Calu3 (cell line): ENCODE measurements at regions not wholly inside any gene's neighbourhood (a gene's known extent, or its start where the extent isn't known, plus 50 kb on each side); places are given as distances from the start of the nearest gene placed in this dataset.

Experiments
- BruUV-seq: library from RNA; stranded (reverse); fragments of 400-500 nt; replicated peaks from 2 replicates; lab custom pipeline; 2021; lab: Mats Ljungman, UMichigan
- CTCF ChIA-PET: fragments of 300-600 bp; sonication (Branson Sonifier 250); formaldehyde crosslinking; loops from one replicate; lab custom pipeline; 2022; ENCODE audit warnings: antibody characterized with exemption; lab: Charles Lee
- DNase-seq: peaks from one replicate; pipeline ENCODE4 v3.0.0; 2022
- H3K27ac Mint-ChIP-seq: one replicate; pipeline ENCODE4 v1.8.0; 2022; ENCODE audit warnings: mixed read lengths; ENCODE audit not compliant: unreplicated experiment
- H3K27me3 Mint-ChIP-seq: one replicate; pipeline ENCODE4 v1.8.0; 2022; ENCODE audit warnings: mixed read lengths; ENCODE audit not compliant: unreplicated experiment
- H3K36me3 Mint-ChIP-seq: one replicate; pipeline ENCODE4 v1.8.0; 2022; ENCODE audit warnings: mild to moderate bottlenecking, moderate library complexity, mixed read lengths; ENCODE audit not compliant: insufficient read depth, unreplicated experiment
- H3K4me1 Mint-ChIP-seq: one replicate; pipeline ENCODE4 v1.8.0; 2022; ENCODE audit warnings: mild to moderate bottlenecking, low read depth, mixed read lengths; ENCODE audit not compliant: unreplicated experiment
- H3K4me3 Mint-ChIP-seq: one replicate; pipeline ENCODE4 v1.8.0; 2022; ENCODE audit warnings: mild to moderate bottlenecking, low read depth, moderate library complexity, mixed read lengths; ENCODE audit not compliant: unreplicated experiment
- H3K9me3 Mint-ChIP-seq: one replicate; pipeline ENCODE4 v1.8.0; 2022; ENCODE audit warnings: low read depth, mixed read lengths; ENCODE audit not compliant: unreplicated experiment
- intact Hi-C: fragments of 100-400 bp; cut with micrococcal nuclease; formaldehyde crosslinking; loops from one replicate; pipeline ENCODE4 v1.10.0; 2022; ENCODE audit not compliant: unreplicated experiment
- TF ChIP-seq, protein P1 (sequence below): fragments of 200-600 bp; IDR thresholded peaks from one replicate; pipeline ENCODE4 v1.8.0; 2022; ENCODE audit warnings: antibody characterized with exemption; ENCODE audit not compliant: unreplicated experiment

DNA sequence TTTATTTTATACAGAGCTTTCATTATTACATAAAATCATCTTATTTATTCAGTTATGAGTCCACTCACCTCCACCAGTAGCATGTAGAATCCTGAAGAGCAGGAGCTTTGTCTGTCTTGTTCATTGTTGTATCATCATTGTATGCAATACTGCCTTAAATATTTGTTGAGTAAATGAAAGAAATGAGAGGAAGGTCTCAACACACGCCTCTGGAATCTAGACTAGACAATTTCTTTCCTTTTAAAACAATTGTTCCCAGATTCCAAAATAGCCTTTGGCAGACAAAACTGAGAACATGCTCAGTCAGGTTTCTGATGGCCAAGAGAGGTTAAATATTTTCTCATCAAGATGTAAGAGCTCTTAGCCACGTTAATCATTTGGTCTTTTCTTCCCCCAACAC is 173.1 kb upstream of the AGR3 start:
- peaks cover 10% of the 10 kb centered on the region for H3K4me1 Mint-ChIP-seq
- TF ChIP-seq, protein P1, sequence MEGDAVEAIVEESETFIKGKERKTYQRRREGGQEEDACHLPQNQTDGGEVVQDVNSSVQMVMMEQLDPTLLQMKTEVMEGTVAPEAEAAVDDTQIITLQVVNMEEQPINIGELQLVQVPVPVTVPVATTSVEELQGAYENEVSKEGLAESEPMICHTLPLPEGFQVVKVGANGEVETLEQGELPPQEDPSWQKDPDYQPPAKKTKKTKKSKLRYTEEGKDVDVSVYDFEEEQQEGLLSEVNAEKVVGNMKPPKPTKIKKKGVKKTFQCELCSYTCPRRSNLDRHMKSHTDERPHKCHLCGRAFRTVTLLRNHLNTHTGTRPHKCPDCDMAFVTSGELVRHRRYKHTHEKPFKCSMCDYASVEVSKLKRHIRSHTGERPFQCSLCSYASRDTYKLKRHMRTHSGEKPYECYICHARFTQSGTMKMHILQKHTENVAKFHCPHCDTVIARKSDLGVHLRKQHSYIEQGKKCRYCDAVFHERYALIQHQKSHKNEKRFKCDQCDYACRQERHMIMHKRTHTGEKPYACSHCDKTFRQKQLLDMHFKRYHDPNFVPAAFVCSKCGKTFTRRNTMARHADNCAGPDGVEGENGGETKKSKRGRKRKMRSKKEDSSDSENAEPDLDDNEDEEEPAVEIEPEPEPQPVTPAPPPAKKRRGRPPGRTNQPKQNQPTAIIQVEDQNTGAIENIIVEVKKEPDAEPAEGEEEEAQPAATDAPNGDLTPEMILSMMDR, result no peak
- H3K4me3 Mint-ChIP-seq, result no peak overlapping the region
- no peak overlapping the region for H3K27ac Mint-ChIP-seq
- BruUV-seq, result no TSS peak
- DNase-seq, result no peak
- intact Hi-C loops, result no loop called here
- no peaks in the 10 kb centered on the region for H3K9me3 Mint-ChIP-seq
- H3K36me3 Mint-ChIP-seq, result no peaks in the 10 kb centered on the region
- H3K27me3 Mint-ChIP-seq, result no peaks in the 10 kb centered on the region
- CTCF ChIA-PET, result interaction anchor here (1.6 kb wide), 1 partner anchor 65 kb away, joined by 5 read pairs; no protein-coding TSS in a partner anchor

DNA sequence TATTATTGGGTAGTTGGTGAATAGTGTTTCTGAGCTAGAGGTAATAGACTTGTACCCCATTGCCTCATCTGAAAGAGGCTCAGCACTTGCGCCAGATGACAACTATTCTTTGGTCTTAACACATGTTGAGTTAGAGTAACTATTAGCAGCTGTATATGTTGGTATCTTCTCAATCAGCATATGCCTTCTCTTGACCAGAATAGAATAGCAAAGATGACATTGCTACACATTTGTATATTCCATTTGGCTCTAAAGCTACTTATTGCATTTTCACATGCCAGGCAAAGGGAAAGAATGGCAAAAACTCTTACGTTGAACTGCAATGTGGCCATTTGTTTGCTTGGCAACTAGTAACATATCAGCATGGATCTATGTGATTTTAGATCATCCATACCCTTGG is 173.8 kb upstream of the AGR3 start:
- Mint-ChIP-seq H3K27me3 (no peaks in the 10 kb centered on the region), H3K4me1 (peaks cover 10% of the 10 kb centered on the region), H3K36me3 (no peaks in the 10 kb centered on the region), H3K9me3 (no peaks in the 10 kb centered on the region), H3K4me3 (no peak overlapping the region), H3K27ac (no peak overlapping the region)
- no peak for DNase-seq
- intact Hi-C loops, result no loop called here
- no TSS peak for BruUV-seq
- CTCF ChIA-PET, result no interaction called here
- TF ChIP-seq, protein P1, result no peak

DNA sequence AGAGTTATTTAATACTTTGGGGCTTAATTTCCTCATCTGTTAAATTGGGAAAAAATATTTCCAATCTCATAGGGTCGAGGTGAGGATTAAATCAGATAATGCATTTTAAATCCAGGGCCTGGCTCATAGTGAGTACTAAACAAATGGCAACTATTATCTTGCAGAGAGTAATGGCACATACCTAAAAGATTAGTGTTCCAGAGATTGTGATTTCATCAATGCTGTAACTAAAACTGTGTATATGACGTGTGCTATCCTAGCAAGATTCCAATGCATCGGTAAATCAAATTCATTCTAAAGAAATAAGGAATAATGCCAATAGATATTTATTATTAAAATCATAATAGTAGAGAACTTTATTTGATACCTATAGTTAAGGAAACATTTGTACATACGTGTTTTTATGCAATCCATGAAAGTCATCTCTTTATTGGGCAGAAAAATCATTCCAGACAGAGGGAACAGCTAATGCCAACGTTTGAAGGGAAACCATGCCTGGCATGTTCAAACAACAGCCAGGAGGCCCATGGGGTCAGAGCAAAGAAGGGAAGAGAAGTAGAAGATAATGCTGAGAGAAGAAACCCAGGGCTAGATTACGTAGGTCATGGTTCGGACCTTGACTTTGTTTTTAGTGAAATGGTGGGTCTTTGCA is 174.8 kb upstream of the AGR3 start:
- no peaks in the 10 kb centered on the region for H3K27me3 Mint-ChIP-seq
- H3K27ac Mint-ChIP-seq, result no peak overlapping the region
- CTCF ChIA-PET, result no interaction called here
- H3K36me3 Mint-ChIP-seq, result no peaks in the 10 kb centered on the region
- peaks cover 14% of the 10 kb centered on the region for H3K4me1 Mint-ChIP-seq
- H3K9me3 Mint-ChIP-seq, result no peaks in the 10 kb centered on the region
- intact Hi-C loops, result loop anchor here (1.0 kb wide), 1 partner anchor 13 kb away; no protein-coding TSS in a partner anchor
- TF ChIP-seq, protein P1, result no peak
- H3K4me3 Mint-ChIP-seq, result no peak overlapping the region
- no TSS peak for BruUV-seq
- DNase-seq, result no peak

DNA sequence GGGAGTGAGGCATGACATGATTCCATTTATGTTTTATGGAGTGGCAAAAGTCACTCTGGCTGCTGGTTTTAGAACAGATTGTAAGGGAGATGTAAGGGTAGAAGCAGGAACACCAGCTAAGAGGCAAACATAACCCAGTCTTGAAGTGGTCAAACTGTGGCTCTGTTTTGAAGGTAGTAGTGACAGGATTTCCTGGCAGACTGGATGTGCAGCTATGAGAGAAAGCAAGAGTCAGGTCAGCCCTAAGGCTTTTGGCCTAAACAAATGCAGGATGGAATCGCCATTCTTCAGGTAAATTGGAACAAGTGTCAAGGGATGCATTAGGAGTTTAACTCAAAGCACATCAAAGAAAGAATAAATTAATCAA is 175.3 kb upstream of the AGR3 start:
- no peaks in the 10 kb centered on the region for H3K36me3 Mint-ChIP-seq
- no peak overlapping the region for H3K4me3 Mint-ChIP-seq
- H3K4me1 Mint-ChIP-seq, result peaks cover 20% of the 10 kb centered on the region
- H3K27ac Mint-ChIP-seq, result no peak overlapping the region
- CTCF ChIA-PET, result no interaction called here
- DNase-seq, result no peak
- no peaks in the 10 kb centered on the region for H3K9me3 Mint-ChIP-seq
- no TSS peak for BruUV-seq
- TF ChIP-seq, protein P1, result no peak
- intact Hi-C loops, result no loop called here
- no peaks in the 10 kb centered on the region for H3K27me3 Mint-ChIP-seq
